ENCODE measurements at regions not wholly inside any gene's neighbourhood (a gene's known extent, or its start where the extent isn't known, plus 50 kb on each side); places are given as distances from the start of the nearest gene placed in this dataset.
"Not testable (repeated sequence)": the region's sequence is repeated elsewhere in the genome, so short reads cannot be mapped to it uniquely, and the experiment has no call there.

DNA sequence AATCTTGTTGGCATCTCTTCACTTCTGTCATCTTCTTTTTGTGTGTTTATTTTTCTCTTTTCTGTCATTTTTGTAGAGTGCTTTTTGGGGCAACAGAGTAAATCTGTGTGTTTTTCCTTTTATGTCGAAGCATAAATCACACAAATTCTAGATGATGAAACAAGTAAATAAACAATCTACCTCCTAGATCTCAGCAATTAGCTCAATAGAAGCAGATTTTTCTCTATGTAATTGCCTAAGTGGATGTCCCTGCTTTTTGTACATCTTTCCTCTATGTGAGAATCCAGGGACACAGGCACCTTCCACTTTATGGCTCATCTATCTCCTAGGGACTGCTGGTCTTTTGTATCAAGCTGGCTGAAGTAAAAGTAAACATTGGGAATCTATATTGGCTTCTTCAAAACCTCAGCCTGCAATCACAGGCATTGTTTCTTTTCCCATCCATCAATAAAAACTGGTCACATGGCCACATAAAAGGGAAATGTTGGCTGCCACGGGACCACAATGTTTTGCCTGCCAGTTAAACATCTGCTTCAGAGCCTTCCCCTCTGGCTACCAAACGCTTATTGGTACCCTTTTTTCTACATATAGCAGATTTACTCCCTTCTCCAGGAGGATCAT lies 323.8 kb downstream of the LMO7 start:
- Histone ChIP-seq H3K27me3 (ENCODE audit: control insufficient read depth in 1 of 2, insufficient read depth in 2 of 2, low read length in 2 of 2) (no peaks in the 10 kb centered on the region), H3K9me3 (ENCODE audit: control insufficient read depth in 1 of 2, insufficient read depth in 1 of 2, low read length in 2 of 2) (no peaks in the 10 kb centered on the region), H3K4me3 (ENCODE audit: low read length) (no peak overlapping the region), H3K36me3 (ENCODE audit: insufficient read depth, low read length) (no peaks in the 10 kb centered on the region), H3K27ac (ENCODE audit: low read depth in 1 of 2, low read length in 2 of 2) (no peak overlapping the region), H3K4me1 (ENCODE audit: insufficient read depth, low read length) (no peaks in the 10 kb centered on the region)
- no peak for TF ChIP-seq CTCF (IDR thresholded peaks at IDR 0.05)
- Mint-ChIP-seq H3K4me3 (no peak overlapping the region), H3K27ac (no peak overlapping the region), H3K27me3 (peaks cover 15% of the 10 kb centered on the region), H3K36me3 (ENCODE audit: low read depth) (no peaks in the 10 kb centered on the region), H3K9me3 (no peaks in the 10 kb centered on the region), H3K4me1 (ENCODE audit: low read depth) (no peaks in the 10 kb centered on the region)
- ATAC-seq (ENCODE audit: poor library complexity) (no peak), DNase-seq (no peak)
- ChIA-PET POLR2A (no interaction called here), CTCF (no interaction called here)
- intact Hi-C loops (cut with DNase I, micrococcal nuclease), result no loop called here

DNA sequence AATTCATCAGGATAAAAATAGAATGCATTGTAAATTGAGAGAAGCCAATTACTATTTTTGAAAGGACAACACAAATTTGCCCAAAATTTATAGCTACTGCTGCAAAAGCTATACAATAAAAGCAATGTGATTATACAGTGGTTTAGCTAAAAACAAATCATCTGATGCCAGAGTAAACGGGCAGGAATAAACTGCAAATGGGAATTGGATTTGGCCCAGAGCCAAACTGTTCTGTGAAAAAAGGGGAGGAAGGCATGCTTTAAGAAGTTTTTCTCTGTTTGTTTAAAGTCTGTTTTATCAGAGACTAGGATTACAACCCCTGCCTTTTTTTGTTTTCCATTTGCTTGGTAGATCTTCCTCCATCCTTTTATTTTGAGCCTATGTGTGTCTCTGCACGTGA lies 317.5 kb downstream of the LMO7 start:
- H3K36me3 Mint-ChIP-seq (ENCODE audit: low read depth); H3K9me3 ChIP-seq (ENCODE audit: control insufficient read depth in 1 of 2, insufficient read depth in 1 of 2, low read length in 2 of 2); CTCF ChIA-PET; H3K4me1 ChIP-seq (ENCODE audit: insufficient read depth, low read length); POLR2A ChIA-PET; H3K36me3 ChIP-seq (ENCODE audit: insufficient read depth, low read length); H3K4me3 ChIP-seq (ENCODE audit: low read length); H3K27ac ChIP-seq (ENCODE audit: low read depth in 1 of 2, low read length in 2 of 2); H3K27me3 ChIP-seq (ENCODE audit: control insufficient read depth in 1 of 2, insufficient read depth in 2 of 2, low read length in 2 of 2); H3K9me3 Mint-ChIP-seq; H3K4me3 Mint-ChIP-seq; H3K27ac Mint-ChIP-seq; H3K4me1 Mint-ChIP-seq (ENCODE audit: low read depth); intact Hi-C loops (cut with DNase I, micrococcal nuclease); ATAC-seq (ENCODE audit: poor library complexity); DNase-seq; H3K27me3 Mint-ChIP-seq: not testable (repeated sequence)

DNA sequence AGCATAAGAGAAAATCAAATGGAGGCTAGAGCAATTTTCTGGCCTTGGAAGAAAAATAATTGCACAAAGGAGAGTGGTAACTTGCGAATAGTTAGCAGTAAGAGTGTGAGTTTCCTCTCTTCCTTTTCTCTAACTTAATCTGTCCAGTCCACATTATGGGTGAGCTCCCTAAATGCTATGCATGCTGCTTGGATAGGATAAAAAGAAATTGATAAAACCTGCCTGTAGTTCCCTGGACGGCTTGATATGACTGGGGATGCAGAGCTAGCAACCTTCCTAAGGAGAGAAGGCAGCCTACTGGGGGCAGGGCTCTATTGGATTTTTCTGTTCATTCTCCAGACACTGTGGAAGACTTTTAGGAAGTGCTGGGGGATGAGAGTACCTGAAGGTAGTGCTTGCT lies 311.3 kb downstream of the LMO7 start:
- no peak overlapping the region for H3K4me3 ChIP-seq (ENCODE audit: low read length)
- Mint-ChIP-seq H3K27me3 (peaks cover 23% of the 10 kb centered on the region), H3K4me1 (ENCODE audit: low read depth) (no peaks in the 10 kb centered on the region), H3K27ac (no peak overlapping the region), H3K4me3 (no peak overlapping the region), H3K9me3 (no peaks in the 10 kb centered on the region), H3K36me3 (ENCODE audit: low read depth) (no peaks in the 10 kb centered on the region)
- intact Hi-C loops (cut with DNase I, micrococcal nuclease), result no loop called here
- CTCF ChIA-PET, result no interaction called here
- POLR2A ChIA-PET, result no interaction called here
- H3K27me3 ChIP-seq (ENCODE audit: control insufficient read depth in 1 of 2, insufficient read depth in 2 of 2, low read length in 2 of 2), result peaks cover 0 to 8% of the 10 kb centered on the region in 2 experiments
- ATAC-seq (ENCODE audit: poor library complexity) (no peak), DNase-seq (no peak)
- TF ChIP-seq CTCF (IDR thresholded peaks at IDR 0.05), result no peak
- H3K27ac ChIP-seq (ENCODE audit: low read depth in 1 of 2, low read length in 2 of 2), result no peak overlapping the region
- no peaks in the 10 kb centered on the region for H3K36me3 ChIP-seq (ENCODE audit: insufficient read depth, low read length)
- no peaks in the 10 kb centered on the region for H3K9me3 ChIP-seq (ENCODE audit: control insufficient read depth in 1 of 2, insufficient read depth in 1 of 2, low read length in 2 of 2)
- H3K4me1 ChIP-seq (ENCODE audit: insufficient read depth, low read length), result no peaks in the 10 kb centered on the region

DNA sequence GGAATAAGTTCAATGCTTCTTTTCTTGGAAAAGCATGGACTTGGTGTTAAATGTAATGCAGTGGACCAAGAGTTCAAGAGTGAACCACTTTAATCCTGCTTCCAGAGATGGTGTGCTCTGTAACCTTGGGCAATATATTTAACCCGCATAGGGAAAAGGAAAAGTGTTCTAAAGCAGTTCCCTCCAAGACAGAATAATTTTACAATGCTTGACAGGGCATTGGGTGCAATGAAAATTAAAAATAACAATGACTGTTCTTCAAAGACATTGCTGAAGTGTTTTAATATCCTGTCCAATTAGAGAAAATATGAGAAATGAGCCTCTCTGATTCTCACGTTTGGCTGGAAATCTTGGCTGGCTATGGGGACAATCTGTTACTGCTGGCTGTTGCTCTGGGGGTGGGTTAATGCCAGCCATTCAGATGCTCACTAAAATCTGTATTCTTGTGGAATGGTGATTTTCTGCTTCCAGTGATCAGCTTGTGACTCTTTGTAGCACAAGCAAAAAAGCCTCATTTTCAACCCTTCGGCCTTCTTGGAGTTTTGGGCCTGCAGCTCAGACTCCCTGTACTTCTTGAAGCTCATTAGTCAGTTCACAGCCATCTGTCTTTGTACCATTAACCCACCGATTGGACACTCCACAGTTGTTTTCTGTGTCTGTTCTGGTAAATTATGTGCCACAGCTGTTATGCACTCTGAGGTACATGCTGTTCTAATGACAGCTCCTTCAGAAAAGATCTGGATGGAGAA lies 310.6 kb downstream of the LMO7 start:
- no peak overlapping the region for H3K4me3 Mint-ChIP-seq
- ATAC-seq (ENCODE audit: poor library complexity), result no peak
- H3K27me3 ChIP-seq (ENCODE audit: control insufficient read depth in 1 of 2, insufficient read depth in 2 of 2, low read length in 2 of 2), result peaks cover 0 to 5% of the 10 kb centered on the region in 2 experiments
- no peaks in the 10 kb centered on the region for H3K36me3 Mint-ChIP-seq (ENCODE audit: low read depth)
- ChIA-PET POLR2A (no interaction called here), CTCF (no interaction called here)
- H3K9me3 ChIP-seq (ENCODE audit: control insufficient read depth in 1 of 2, insufficient read depth in 1 of 2, low read length in 2 of 2), result no peaks in the 10 kb centered on the region
- intact Hi-C loops (cut with DNase I, micrococcal nuclease), result no loop called here
- H3K4me1 Mint-ChIP-seq (ENCODE audit: low read depth), result no peaks in the 10 kb centered on the region
- no peak for DNase-seq
- H3K9me3 Mint-ChIP-seq, result no peaks in the 10 kb centered on the region
- H3K4me3 ChIP-seq (ENCODE audit: low read length), result no peak overlapping the region
- H3K36me3 ChIP-seq (ENCODE audit: insufficient read depth, low read length), result no peaks in the 10 kb centered on the region
- H3K27ac ChIP-seq (ENCODE audit: low read depth in 1 of 2, low read length in 2 of 2), result no peak overlapping the region
- H3K27ac Mint-ChIP-seq, result no peak overlapping the region
- H3K27me3 Mint-ChIP-seq, result peaks cover 27% of the 10 kb centered on the region
- H3K4me1 ChIP-seq (ENCODE audit: insufficient read depth, low read length), result no peaks in the 10 kb centered on the region
- TF ChIP-seq CTCF (IDR thresholded peaks at IDR 0.05), result no peak
